Colonic mucosa (tissue), 4 donors: ENCODE measurements at regions not wholly inside any gene's neighbourhood (a gene's known extent, or its start where the extent isn't known, plus 50 kb on each side); places are given as distances from the start of the nearest gene placed in this dataset.

Source experiments
- DNase-seq: peaks from one replicate; pipeline ENCODE4 v3.0.0-alpha.2; 2020
- H3K27ac ChIP-seq: fragments of 200-600 bp; one replicate; pipeline ENCODE4 v1.8.0; 2021
- H3K27me3 ChIP-seq: fragments of 200-600 bp; one replicate; pipeline ENCODE4 v1.8.0; 2021
- H3K36me3 ChIP-seq: fragments of 200-600 bp; one replicate; pipeline ENCODE4 v1.8.0; 2021
- H3K4me1 ChIP-seq: fragments of 200-600 bp; one replicate; pipeline ENCODE4 v1.8.0; 2021; ENCODE audit warnings: mild to moderate bottlenecking
- H3K4me3 ChIP-seq: fragments of 200-600 bp; one replicate; pipeline ENCODE4 v1.8.0; 2021
- H3K9ac ChIP-seq, 2 donors: one replicate each; pipeline ENCODE4 v1.7.0; 2013; ENCODE audit warnings: control low read depth in 2 of 2, low read depth in 2 of 2, low read length in 2 of 2
- H3K9me3 ChIP-seq: fragments of 200-600 bp; one replicate; pipeline ENCODE4 v1.8.0; 2021
- CTCF ChIP-seq: fragments of 200-600 bp; IDR thresholded peaks from one replicate; pipeline ENCODE4 v1.8.0; 2022; ENCODE audit warnings: antibody characterized with exemption, mild to moderate bottlenecking
- intact Hi-C: fragments of 100-400 bp; cut with DNase I; formaldehyde crosslinking; loops from one replicate; pipeline ENCODE4 v1.14.1; 2022
- donor health status: healthy.
- donor health status: DM: no; HTN: no; CAD: no.
- donor health status: DM: no; HTN: no; CAD: no.

- Histone ChIP-seq H3K4me3 (no peak overlapping the region), H3K9ac (no peak overlapping the region), H3K4me1 (no peaks in the 10 kb centered on the region), H3K27ac (no peak overlapping the region), H3K27me3 (no peaks in the 10 kb centered on the region), H3K36me3 (no peaks in the 10 kb centered on the region), H3K9me3 (no peaks in the 10 kb centered on the region)
- DNase-seq, result no peak
- TF ChIP-seq CTCF, result no peak
- intact Hi-C loops, result no loop called here
Measured at GRCh38 chr18:38032516-38032915, 466.9 kb upstream of the CELF4 start.

- no peaks in the 10 kb centered on the region for H3K36me3 ChIP-seq
- intact Hi-C loops, result no loop called here
- H3K4me1 ChIP-seq, result no peaks in the 10 kb centered on the region
- no peaks in the 10 kb centered on the region for H3K27me3 ChIP-seq
- no peaks in the 10 kb centered on the region for H3K9me3 ChIP-seq
- DNase-seq, result no peak
- no peak overlapping the region for H3K9ac ChIP-seq
- no peak for TF ChIP-seq CTCF
- no peak overlapping the region for H3K27ac ChIP-seq
- H3K4me3 ChIP-seq, result no peak overlapping the region
Measured at GRCh38 chr18:38028946-38029345, 463.3 kb upstream of the CELF4 start.

- no peak for DNase-seq
- no peak overlapping the region for H3K27ac ChIP-seq
- TF ChIP-seq CTCF, result no peak
Measured at GRCh38 chr18:38025433-38026038, 459.9 kb upstream of the CELF4 start.

GRCh38 chr18:38023871-38024270 is 458.3 kb upstream of the CELF4 start:
- TF ChIP-seq CTCF, result no peak
- DNase-seq, result no peak
- intact Hi-C loops, result no loop called here
- no peaks in the 10 kb centered on the region for H3K9me3 ChIP-seq
- H3K4me3 ChIP-seq, result no peak overlapping the region
- H3K9ac ChIP-seq, result no peak overlapping the region
- H3K27me3 ChIP-seq, result no peaks in the 10 kb centered on the region
- H3K36me3 ChIP-seq, result no peaks in the 10 kb centered on the region
- no peak overlapping the region for H3K27ac ChIP-seq
- H3K4me1 ChIP-seq, result no peaks in the 10 kb centered on the region

More at GRCh38 chr18:38025433-38026038, 459.9 kb upstream of the CELF4 start:
- intact Hi-C loops, result no loop called here
- no peaks in the 10 kb centered on the region for H3K36me3 ChIP-seq
- H3K4me3 ChIP-seq, result no peak overlapping the region
- no peaks in the 10 kb centered on the region for H3K9me3 ChIP-seq
- no peaks in the 10 kb centered on the region for H3K27me3 ChIP-seq
- no peaks in the 10 kb centered on the region for H3K4me1 ChIP-seq
- H3K9ac ChIP-seq, result no peak overlapping the region

- no peaks in the 10 kb centered on the region for H3K9me3 ChIP-seq
- no peak for DNase-seq
- H3K4me3 ChIP-seq, result no peak overlapping the region
- no peak for TF ChIP-seq CTCF
- no peaks in the 10 kb centered on the region for H3K4me1 ChIP-seq
- intact Hi-C loops, result no loop called here
- H3K27ac ChIP-seq, result no peak overlapping the region
- H3K36me3 ChIP-seq, result no peaks in the 10 kb centered on the region
- H3K9ac ChIP-seq, result no peak overlapping the region
- no peaks in the 10 kb centered on the region for H3K27me3 ChIP-seq
Measured at GRCh38 chr18:38022234-38022633, 456.6 kb upstream of the CELF4 start.
